K562 (cell line): ENCODE measurements at regions not wholly inside any gene's neighbourhood (a gene's known extent, or its start where the extent isn't known, plus 50 kb on each side); places are given as distances from the start of the nearest gene placed in this dataset.
"Not testable (repeated sequence)": the region's sequence is repeated elsewhere in the genome, so short reads cannot be mapped to it uniquely, and the experiment has no call there.

ENCODE experiments used
- ATAC-seq: fragments of 200-7000 bp; cut with Tn5 transposase; 3 replicates; pipeline ENCODE4 v1.9.1; 2020; ENCODE audit warnings: moderate library complexity
- BruUV-seq: library from RNA; stranded (reverse); fragments of 400-500 nt; replicated peaks from 2 replicates; lab custom pipeline; 2021; lab: Mats Ljungman, UMichigan
- CTCF ChIA-PET: fragments of 300-600 bp; formaldehyde crosslinking; extraction: SDS; loops from one replicate; lab custom pipeline; 2021; ENCODE audit warnings: low intra/inter-chr PET ratio; lab: Yijun Ruan, JAX
- POLR2A ChIA-PET: fragments of 300-600, 350-650 bp; sonication (Branson Sonifier 250); formaldehyde crosslinking; extraction: SDS; loops from one replicate; lab custom pipeline; 2021; ENCODE audit warnings: antibody characterized with exemption, inconsistent platforms; lab: Yijun Ruan, JAX
- DNase-seq, 4 experiments: peaks; one replicate each; pipeline versions ENCODE4 v3.0.0 to v3.0.0-alpha.2; 2011 to 2018; ENCODE audit warnings: low spot score in 3 of 4, mixed read lengths in 3 of 4; ENCODE audit errors: extremely low read depth in 1 of 4
- FAIRE-seq: peaks from 2 replicates; lab custom pipeline; 2011; peaks lifted over from hg19 to GRCh38; lab: Jason Lieb, UNC
- H2AFZ ChIP-seq: 2 replicates; pipeline ENCODE4 v1.6.0; 2011; ENCODE audit warnings: low read depth, low read length, control low read depth, inconsistent platforms
- H3K27ac ChIP-seq: fragments of 200-600 bp; 3 replicates; pipeline ENCODE4 v1.8.0; 2011; ENCODE audit warnings: low read depth, mild to moderate bottlenecking, control low read depth, inconsistent platforms, low read length, moderate library complexity, mixed read lengths; ENCODE audit errors: extremely low read depth
- H3K27me3 ChIP-seq, 2 experiments: fragments of 300-600 bp in 1 of 2; 2 replicates in 1 of 2; 3 replicates in 1 of 2; pipeline versions ENCODE4 v1.6.0 to v1.8.0; 2011; ENCODE audit warnings: inconsistent platforms in 2 of 2, low read length in 2 of 2, mild to moderate bottlenecking in 1 of 2, mixed read lengths in 1 of 2, moderate library complexity in 1 of 2; ENCODE audit not compliant: control insufficient read depth in 2 of 2, insufficient read depth in 2 of 2
- H3K36me3 ChIP-seq: fragments of 300-600 bp; 3 replicates; pipeline ENCODE4 v1.8.0; 2011; ENCODE audit warnings: mild to moderate bottlenecking, low read length, inconsistent platforms; ENCODE audit not compliant: control insufficient read depth, insufficient read depth
- H3K4me1 ChIP-seq, 2 experiments: fragments of 200-600 bp in 1 of 2; replicated peaks in 1 of 2; 2 replicates in 1 of 2; 3 replicates in 1 of 2; pipeline versions ENCODE4 v1.5.1 to v1.8.0; 2011; ENCODE audit warnings: inconsistent platforms in 2 of 2, low read length in 2 of 2, mild to moderate bottlenecking in 1 of 2, mixed read lengths in 1 of 2, moderate library complexity in 1 of 2; ENCODE audit not compliant: control insufficient read depth in 2 of 2, insufficient read depth in 2 of 2
- H3K4me2 ChIP-seq: 2 replicates; pipeline ENCODE4 v1.6.1; 2011; ENCODE audit warnings: low read length, control low read depth, inconsistent platforms, mixed read lengths; ENCODE audit not compliant: insufficient read depth
- H3K4me3 ChIP-seq: fragments of 200-600 bp; sonication (generic), shearing (Covaris generic); 2 replicates; pipeline ENCODE4 v1.5.1; 2016; ENCODE audit warnings: control low read depth, inconsistent platforms
- H3K79me2 ChIP-seq: fragments of 200-600 bp; 3 replicates; pipeline ENCODE4 v1.8.0; 2011; ENCODE audit warnings: low read length, inconsistent platforms; ENCODE audit not compliant: control insufficient read depth, insufficient read depth
- H3K9ac ChIP-seq, 2 experiments: 2 replicates each; pipeline versions ENCODE4 v1.6.0 to v1.6.1; 2011; ENCODE audit warnings: low read depth in 2 of 2, low read length in 2 of 2, control low read depth in 1 of 2, inconsistent platforms in 1 of 2, mild to moderate bottlenecking in 1 of 2, mixed read lengths in 1 of 2; ENCODE audit not compliant: insufficient read depth in 1 of 2
- H3K9me1 ChIP-seq: one replicate; pipeline ENCODE4 v1.6.0; 2011; ENCODE audit warnings: inconsistent platforms, mild to moderate bottlenecking, low read length, moderate library complexity; ENCODE audit not compliant: control insufficient read depth, insufficient read depth
- H3K9me3 ChIP-seq: replicated peaks from 2 replicates; pipeline ENCODE4 v1.5.1; 2011; ENCODE audit warnings: low read depth, low read length, inconsistent platforms; ENCODE audit not compliant: control insufficient read depth, insufficient read depth
- H4K20me1 ChIP-seq: replicated peaks from 2 replicates; pipeline ENCODE4 v1.6.1; 2011; ENCODE audit warnings: low read length, inconsistent platforms, mixed read lengths; ENCODE audit not compliant: control insufficient read depth, insufficient read depth
- E4F1 ChIP-seq: fragments of 250-450 bp; sonication (Bioruptor Pico); IDR thresholded peaks from 2 replicates; pipeline ENCODE4 v1.5.0; 2021; ENCODE audit warnings: mild to moderate bottlenecking, borderline replicate concordance
- GABPB1 ChIP-seq: sonication (generic); formaldehyde crosslinking; IDR thresholded peaks from 2 replicates; pipeline ENCODE4 v1.8.0; 2022; ENCODE audit warnings: mild to moderate bottlenecking, missing genetic modification reagents
- MTF1 ChIP-seq: fragments of 250-450 bp; sonication (Bioruptor Pico); IDR thresholded peaks from 2 replicates; pipeline ENCODE4 v1.9.0; 2021; ENCODE audit warnings: moderate library complexity, mild to moderate bottlenecking, inconsistent platforms, borderline replicate concordance
- ZFP36 ChIP-seq: fragments of 150-350 bp; IDR thresholded peaks from 2 replicates; pipeline ENCODE4 v1.6.1; 2018; ENCODE audit warnings: low read length, low read depth; ENCODE audit not compliant: partially characterized antibody
- WGBS: fragments of 100-300 bp; shearing (Covaris generic); methylation state at CpG from one replicate; pipeline ENCODE4 v1.1.6; 2016; ENCODE audit warnings: low coverage, mixed read lengths; ENCODE audit not compliant: insufficient coverage; ENCODE audit errors: missing lambda C conversion rate; 5-methylcytosine and 5-hydroxymethylcytosine counted together
- in situ Hi-C: fragments of 300-500 bp; cut with MboI; formaldehyde crosslinking; loops from 4 replicates; pipeline ENCODE4 v1.15.0; 2018; ENCODE audit warnings: inconsistent platforms, mixed read lengths
- intact Hi-C: fragments of 100-400 bp; cut with micrococcal nuclease; formaldehyde crosslinking; loops from 2 replicates; pipeline ENCODE4 v1.14.2; 2022
- TF ChIP-seq, protein P1 (sequence below): fragments of 450-650 bp; conservative IDR thresholded peaks from 2 replicates; pipeline ENCODE4 v1.6.1; 2016; ENCODE audit warnings: missing genetic modification characterization, low read depth, mild to moderate bottlenecking, missing compliant biosample characterization, moderate library complexity

DNA sequence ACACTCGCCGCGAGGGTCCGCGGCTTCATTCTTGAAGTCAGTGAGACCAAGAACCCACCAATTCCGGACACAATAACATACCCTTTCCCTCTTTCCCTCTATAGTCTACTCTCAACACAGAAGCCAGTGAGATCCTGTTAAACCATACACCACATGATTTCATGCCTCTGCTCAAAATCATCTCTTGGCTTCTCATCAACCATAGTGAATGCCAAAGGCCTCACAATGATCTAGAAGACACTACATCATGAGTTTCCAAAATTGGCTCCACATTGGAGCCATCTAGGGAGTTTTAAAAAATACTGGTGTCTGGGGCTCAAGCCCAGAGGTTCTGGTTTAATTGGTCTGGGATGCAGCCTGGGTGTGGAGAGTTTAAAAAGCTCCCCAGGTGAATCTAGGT lies 124.5 kb downstream of the EFNB1 start (continued):
- TF ChIP-seq, protein P1, sequence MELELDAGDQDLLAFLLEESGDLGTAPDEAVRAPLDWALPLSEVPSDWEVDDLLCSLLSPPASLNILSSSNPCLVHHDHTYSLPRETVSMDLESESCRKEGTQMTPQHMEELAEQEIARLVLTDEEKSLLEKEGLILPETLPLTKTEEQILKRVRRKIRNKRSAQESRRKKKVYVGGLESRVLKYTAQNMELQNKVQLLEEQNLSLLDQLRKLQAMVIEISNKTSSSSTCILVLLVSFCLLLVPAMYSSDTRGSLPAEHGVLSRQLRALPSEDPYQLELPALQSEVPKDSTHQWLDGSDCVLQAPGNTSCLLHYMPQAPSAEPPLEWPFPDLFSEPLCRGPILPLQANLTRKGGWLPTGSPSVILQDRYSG (tag), result no peak
- no peak for TF ChIP-seq GABPB1 (CRISPR knock-in tag)
- no peak for TF ChIP-seq E4F1
- TF ChIP-seq MTF1, result no peak
- TF ChIP-seq ZFP36, result no peak

- H3K9ac ChIP-seq, BruUV-seq, H3K4me3 ChIP-seq, H3K27me3 ChIP-seq, H3K4me1 ChIP-seq, ATAC-seq, in situ Hi-C loops, H3K79me2 ChIP-seq, DNase-seq, FAIRE-seq, H4K20me1 ChIP-seq, H3K27ac ChIP-seq, H2AFZ ChIP-seq, H3K4me2 ChIP-seq, CTCF ChIA-PET, H3K9me1 ChIP-seq, H3K36me3 ChIP-seq, intact Hi-C loops, H3K9me3 ChIP-seq: not testable (repeated sequence)
- POLR2A ChIA-PET, result interaction anchor here (0.9 kb wide), 1 partner anchor 15 kb away, joined by 4 read pairs; no protein-coding TSS in a partner anchor
- WGBS, result 3% methylated on average over 6 of the region's 32 CpGs
Observed at GRCh38 chrX:68951942-68952619, 123.3 kb downstream of the EFNB1 start.
